ENCODE measurements at regions not wholly inside any gene's neighbourhood (a gene's known extent, or its start where the extent isn't known, plus 50 kb on each side); places are given as distances from the start of the nearest gene placed in this dataset.

GRCh38 chr12:124110372-124110883, 137.4 kb downstream of the ZNF664 start:
- dilution Hi-C loops (cut with MboI; ENCODE audit: extremely low pct_ligation_motif_present, low sequenced_read_pairs) = no loop called here

GRCh38 chr12:124111006-124111405, 138.0 kb downstream of the ZNF664 start:
- TF ChIP-seq CTCF (optimal IDR thresholded peaks at IDR 0.05 in 1 of 3, IDR thresholded peaks at IDR 0.05 in 1 of 3, conservative IDR thresholded peaks at IDR 0.05 in 1 of 3; ENCODE audit: extremely low read depth in 1 of 3, insufficient read depth in 2 of 3, low read length in 3 of 3) (no peak), EZH2 (IDR thresholded peaks at IDR 0.05; ENCODE audit: low read length) (no peak)
- H4K20me1 ChIP-seq (ENCODE audit: control insufficient read depth, extremely low read depth, insufficient read depth, low read length) = no peaks in the 10 kb centered on the region
- H3K9me3 ChIP-seq (ENCODE audit: control insufficient read depth, low read depth, low read length) = no peaks in the 10 kb centered on the region
- no peaks in the 10 kb centered on the region for H3K36me3 ChIP-seq (ENCODE audit: control insufficient read depth in 2 of 2, extremely low read depth in 1 of 2, insufficient read depth in 2 of 2, low read length in 2 of 2)
- H3K9me1 ChIP-seq (ENCODE audit: control insufficient read depth, extremely low read depth, insufficient read depth, low read length) = no peaks in the 10 kb centered on the region
- FAIRE-seq (no peak), DNase-seq (ENCODE audit: low read depth, low spot score) (no peak)
- H3K27ac ChIP-seq (ENCODE audit: control insufficient read depth, insufficient read depth, low read length) = no peak overlapping the region
- H3K4me1 ChIP-seq (ENCODE audit: control insufficient read depth, extremely low read depth, insufficient read depth, low read length) = peaks cover 5% of the 10 kb centered on the region
- H2AFZ ChIP-seq (ENCODE audit: control insufficient read depth, low read length) = no peak overlapping the region
- H3K4me3 ChIP-seq (ENCODE audit: control insufficient read depth in 2 of 3, extremely low read depth in 1 of 3, insufficient read depth in 2 of 3, low read depth in 1 of 3, low read length in 3 of 3) = no peak overlapping the region
- no peak overlapping the region for H3K9ac ChIP-seq (ENCODE audit: control insufficient read depth, extremely low read depth, insufficient read depth, low read length)
- no peaks in the 10 kb centered on the region for H3K79me2 ChIP-seq (ENCODE audit: control insufficient read depth, insufficient read depth, low read length)
- dilution Hi-C loops (cut with MboI; ENCODE audit: extremely low pct_ligation_motif_present, low sequenced_read_pairs) = no loop called here
- peaks cover 3% of the 10 kb centered on the region for H3K27me3 ChIP-seq (ENCODE audit: control insufficient read depth, extremely low read depth, insufficient read depth, low read length)
- no peak overlapping the region for H3K4me2 ChIP-seq (ENCODE audit: control insufficient read depth, extremely low read depth, insufficient read depth, low read depth, low read length)

More at GRCh38 chr12:124110372-124110883, 137.4 kb downstream of the ZNF664 start:
- Histone ChIP-seq H3K9me1 (ENCODE audit: control insufficient read depth, extremely low read depth, insufficient read depth, low read length) (no peaks in the 10 kb centered on the region), H3K79me2 (ENCODE audit: control insufficient read depth, insufficient read depth, low read length) (no peaks in the 10 kb centered on the region), H3K4me3 (ENCODE audit: control insufficient read depth in 2 of 3, extremely low read depth in 1 of 3, insufficient read depth in 2 of 3, low read depth in 1 of 3, low read length in 3 of 3) (no peak overlapping the region), H3K4me2 (ENCODE audit: control insufficient read depth, extremely low read depth, insufficient read depth, low read depth, low read length) (no peak overlapping the region), H2AFZ (ENCODE audit: control insufficient read depth, low read length) (no peak overlapping the region), H3K4me1 (ENCODE audit: control insufficient read depth, extremely low read depth, insufficient read depth, low read length) (peaks cover 5% of the 10 kb centered on the region), H3K27me3 (ENCODE audit: control insufficient read depth, extremely low read depth, insufficient read depth, low read length) (peaks cover under 1% of the 10 kb centered on the region), H4K20me1 (ENCODE audit: control insufficient read depth, extremely low read depth, insufficient read depth, low read length) (no peaks in the 10 kb centered on the region), H3K36me3 (ENCODE audit: control insufficient read depth in 2 of 2, extremely low read depth in 1 of 2, insufficient read depth in 2 of 2, low read length in 2 of 2) (no peaks in the 10 kb centered on the region), H3K27ac (ENCODE audit: control insufficient read depth, insufficient read depth, low read length) (no peak overlapping the region), H3K9ac (ENCODE audit: control insufficient read depth, extremely low read depth, insufficient read depth, low read length) (no peak overlapping the region), H3K9me3 (ENCODE audit: control insufficient read depth, low read depth, low read length) (no peaks in the 10 kb centered on the region)
- TF ChIP-seq CTCF (optimal IDR thresholded peaks at IDR 0.05 in 1 of 3, IDR thresholded peaks at IDR 0.05 in 1 of 3, conservative IDR thresholded peaks at IDR 0.05 in 1 of 3; ENCODE audit: extremely low read depth in 1 of 3, insufficient read depth in 2 of 3, low read length in 3 of 3) = no peak
- no peak for TF ChIP-seq EZH2 (IDR thresholded peaks at IDR 0.05; ENCODE audit: low read length)
- no peak for FAIRE-seq
- no peak for DNase-seq (ENCODE audit: low read depth, low spot score)

All from keratinocyte (primary cell).